NCI-H2196 (cell line): ENCODE measurements at regions not wholly inside any gene's neighbourhood (a gene's known extent, or its start where the extent isn't known, plus 50 kb on each side); places are given as distances from the start of the nearest gene placed in this dataset.

Experiments
- DNase-seq: peaks from one replicate; lab custom pipeline; 2025; ENCODE audit not compliant: unreplicated experiment; lab: John Stamatoyannopoulos, UW

DNA sequence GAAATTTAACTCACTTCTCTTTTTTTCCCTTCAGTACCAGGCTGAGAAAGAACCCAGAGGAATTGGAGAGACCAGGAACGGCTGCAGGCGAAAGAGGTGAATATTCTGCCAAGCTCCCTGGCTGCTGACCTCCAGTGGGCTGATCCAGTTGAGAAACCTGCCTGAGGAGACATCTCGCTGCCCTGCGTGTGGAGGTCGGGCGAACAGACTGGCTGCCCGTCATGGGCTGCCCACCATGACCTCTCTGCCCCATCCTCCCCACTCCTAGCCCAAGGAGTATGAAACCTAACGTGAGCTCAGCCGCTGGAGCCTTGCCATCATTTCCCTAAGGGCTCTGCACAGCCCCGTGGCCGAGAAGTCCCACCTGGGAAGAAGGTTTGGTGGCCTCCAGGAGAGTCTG is 148.8 kb upstream of the SALL3 start:
- no peak for DNase-seq

DNA sequence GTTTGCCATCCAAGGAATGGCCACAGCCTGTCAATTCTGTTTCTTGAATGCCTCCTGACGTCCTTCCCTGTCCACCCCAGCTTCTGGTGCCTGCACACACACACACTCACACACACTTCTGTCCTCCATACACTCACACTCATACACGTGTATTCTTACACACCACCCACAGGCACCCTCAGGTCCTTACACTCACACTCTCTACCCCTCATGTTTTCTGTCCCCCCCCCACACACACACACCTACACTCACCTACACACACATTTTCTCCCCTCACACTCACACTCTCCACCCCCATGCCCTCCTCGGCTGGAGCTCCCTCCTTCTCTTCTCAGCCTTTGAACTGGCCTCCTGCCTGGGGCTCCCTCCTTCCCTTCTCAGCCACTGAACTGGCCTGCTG is 148.0 kb upstream of the SALL3 start:
- no peak for DNase-seq

DNA sequence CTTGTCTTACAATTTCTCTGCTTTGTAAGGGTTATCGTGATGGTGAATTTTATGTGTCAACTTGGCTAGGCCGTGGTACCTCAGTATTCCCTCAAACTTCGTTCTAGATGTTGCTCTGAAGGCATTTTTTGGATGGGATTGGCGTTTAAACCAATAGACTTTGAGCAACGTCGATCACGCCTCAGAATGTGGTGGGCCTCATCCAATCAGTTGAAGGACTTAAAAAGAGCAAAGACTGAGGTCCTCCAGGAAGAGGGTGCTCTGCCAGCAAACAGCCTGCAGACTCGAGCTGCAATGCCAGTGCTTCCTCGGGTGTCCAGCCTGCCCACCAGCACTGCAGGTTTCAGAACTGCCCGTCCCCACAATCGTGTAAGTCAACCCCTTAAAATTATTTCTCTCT is 145.8 kb upstream of the SALL3 start:
- DNase-seq, result no peak

DNA sequence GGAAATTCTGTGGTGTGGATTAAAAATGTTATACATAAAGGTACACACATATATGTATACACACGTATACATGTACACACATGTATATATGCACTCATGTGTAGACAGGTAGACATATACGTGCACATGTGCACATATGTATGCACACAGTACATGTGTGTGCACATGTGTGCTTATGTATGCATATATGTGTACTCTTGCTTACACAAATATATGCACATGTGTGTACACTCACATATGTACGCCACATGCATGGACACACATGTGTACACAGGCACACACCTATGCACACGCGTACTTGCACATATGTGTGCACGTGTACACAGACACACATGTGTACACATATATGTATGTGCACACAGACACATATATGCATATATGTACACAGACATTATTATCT is 142.8 kb upstream of the SALL3 start:
- DNase-seq, result no peak

DNA sequence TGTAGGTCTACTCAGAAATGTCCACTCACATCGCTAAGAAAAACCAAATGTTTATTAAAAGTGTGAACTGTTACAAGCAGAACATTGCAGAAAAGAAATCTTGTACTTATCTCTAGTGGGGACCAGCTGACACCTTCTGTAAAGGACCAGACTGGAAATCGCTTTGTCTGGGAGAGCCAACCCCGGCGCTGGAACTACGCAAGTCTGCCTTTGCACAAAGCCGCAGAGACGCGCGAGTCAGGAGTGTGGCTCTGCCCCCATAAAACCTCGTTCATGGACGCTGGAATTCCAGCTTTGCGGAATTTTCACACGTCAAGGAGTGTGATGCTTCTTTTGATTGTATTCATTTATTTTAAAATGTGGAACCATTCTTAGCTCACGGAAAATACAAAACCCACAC is 141.9 kb upstream of the SALL3 start:
- no peak for DNase-seq

DNA sequence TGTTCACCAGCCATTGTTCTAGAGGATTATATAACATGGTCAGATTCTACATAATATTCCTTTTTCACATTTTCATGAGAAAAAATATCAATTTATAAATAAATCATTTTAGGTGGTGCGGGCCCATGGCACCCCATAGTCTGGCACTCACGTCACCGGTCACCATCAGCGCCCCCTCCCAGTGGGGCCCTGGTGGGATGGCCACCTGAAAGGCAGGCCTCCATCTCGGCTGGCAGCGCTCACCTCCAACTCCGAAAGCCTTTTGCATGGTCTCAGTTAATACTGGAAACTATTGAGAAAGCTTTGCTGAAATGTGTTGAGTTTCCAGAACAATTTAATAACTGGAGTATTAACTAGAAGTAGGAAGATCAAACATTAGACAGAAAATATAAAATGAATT is 141.4 kb upstream of the SALL3 start:
- DNase-seq, result no peak

DNA sequence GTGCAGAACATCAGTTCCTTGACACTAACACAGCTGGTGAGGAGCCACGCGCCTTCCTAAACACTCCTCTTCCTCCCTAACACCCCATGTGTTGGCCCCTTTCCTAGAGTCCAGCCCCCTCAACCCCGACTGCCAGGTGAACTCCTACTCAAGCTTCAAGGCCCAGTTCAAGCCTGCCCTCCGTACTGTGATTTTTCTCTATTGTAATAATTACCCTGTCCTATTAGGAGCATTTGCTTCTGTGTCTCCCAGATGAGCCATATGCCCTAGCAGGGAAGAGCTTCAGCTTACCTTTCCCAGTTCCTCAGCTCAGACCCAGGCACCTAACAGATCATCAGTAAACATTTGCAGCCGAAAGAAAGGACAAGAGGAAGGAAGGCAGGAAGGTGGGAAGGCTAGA is 130.6 kb upstream of the SALL3 start:
- no peak for DNase-seq

DNA sequence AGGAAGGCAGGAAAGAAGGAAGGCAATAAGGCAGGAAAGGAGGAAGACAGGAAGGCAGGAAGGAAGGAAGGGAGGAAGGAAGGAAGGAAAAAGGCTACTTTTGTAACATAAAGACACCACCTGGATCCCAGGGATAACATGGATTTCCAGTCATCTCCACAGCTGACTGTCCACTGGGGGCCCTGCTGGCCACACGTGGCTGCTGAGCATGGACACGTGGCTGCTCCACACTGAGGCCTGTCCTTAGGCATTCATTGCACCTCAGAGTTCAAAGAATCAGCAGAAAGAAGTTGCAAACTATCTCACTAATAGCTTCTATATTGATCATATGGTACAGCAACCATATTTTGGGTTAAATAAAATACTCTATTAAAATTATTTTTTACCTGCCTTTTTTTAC is 130.2 kb upstream of the SALL3 start:
- DNase-seq, result no peak

DNA sequence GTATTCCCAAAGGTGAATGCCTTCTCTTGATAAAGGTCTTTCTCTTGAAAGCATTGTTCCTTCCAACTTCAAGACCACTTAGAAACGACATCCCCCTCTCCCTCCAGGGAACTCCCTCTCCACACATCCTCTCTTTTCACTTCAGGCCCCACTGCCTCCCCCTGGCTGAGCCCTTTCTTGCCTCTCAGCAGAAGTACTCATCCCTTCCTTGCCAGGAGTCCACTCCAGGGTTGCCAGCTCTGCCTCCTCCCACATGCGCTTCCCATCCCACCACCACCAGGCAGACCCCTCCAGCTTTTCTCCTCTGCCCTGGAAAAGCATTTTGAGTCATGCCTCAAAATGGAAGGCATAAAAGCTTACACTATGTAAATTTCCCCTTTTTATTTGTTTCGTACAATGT is 126.3 kb upstream of the SALL3 start:
- DNase-seq, result no peak

DNA sequence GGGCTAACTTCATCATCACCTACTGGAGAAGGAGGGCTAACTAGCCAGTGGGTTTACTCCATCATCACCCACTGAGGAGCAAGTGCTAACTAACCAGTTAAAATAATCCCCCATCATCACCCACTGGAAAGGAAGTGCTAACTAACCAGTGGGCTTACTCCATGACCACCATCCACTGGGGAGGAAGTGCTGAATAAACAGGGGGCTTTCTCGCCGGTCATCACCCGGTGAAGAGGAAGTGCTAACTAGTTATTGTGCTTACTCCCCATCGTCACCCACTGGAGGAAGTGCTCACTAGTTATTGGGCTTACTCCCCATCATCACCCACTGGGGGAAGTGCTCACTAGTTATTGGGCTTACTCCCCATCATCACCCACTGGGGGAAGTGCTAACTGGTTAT is 124.4 kb upstream of the SALL3 start:
- DNase-seq, result no peak

DNA sequence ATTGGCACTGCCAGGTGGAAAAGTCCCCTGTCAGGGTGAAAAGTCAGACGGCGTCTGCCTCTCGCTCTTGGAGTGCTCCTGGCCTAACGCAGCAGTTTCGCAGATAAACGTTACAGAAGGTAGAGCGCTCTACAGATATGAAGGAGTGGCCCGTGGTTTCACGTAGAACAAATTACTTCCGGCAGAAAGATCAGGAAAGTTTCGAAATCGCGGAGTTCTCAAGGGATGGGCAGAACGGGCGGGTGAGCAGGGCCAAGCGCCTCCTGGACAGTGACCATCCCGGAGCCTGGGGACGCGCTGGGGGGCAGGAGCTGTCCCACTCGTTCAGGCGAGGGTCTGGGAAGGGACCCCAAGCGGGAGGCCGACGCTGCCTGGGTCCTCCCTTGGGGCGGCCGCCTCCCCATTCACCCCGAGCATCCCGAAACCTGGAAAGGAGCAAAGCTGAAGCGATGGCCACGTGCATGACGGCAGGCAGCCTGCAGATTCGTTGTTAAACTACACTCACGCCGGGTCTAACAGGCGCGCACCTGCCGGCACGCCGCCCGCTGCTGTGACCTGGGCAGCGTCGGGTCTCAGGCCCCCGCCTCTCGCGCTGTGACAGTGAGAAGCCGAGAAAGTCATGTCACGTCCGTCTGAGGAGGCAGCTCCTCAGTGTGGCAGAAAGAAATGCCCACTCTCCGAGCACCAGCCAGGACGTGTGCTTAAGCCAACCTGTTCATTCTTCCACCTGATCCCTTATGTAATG is 122.9 kb upstream of the SALL3 start:
- no peak for DNase-seq

DNA sequence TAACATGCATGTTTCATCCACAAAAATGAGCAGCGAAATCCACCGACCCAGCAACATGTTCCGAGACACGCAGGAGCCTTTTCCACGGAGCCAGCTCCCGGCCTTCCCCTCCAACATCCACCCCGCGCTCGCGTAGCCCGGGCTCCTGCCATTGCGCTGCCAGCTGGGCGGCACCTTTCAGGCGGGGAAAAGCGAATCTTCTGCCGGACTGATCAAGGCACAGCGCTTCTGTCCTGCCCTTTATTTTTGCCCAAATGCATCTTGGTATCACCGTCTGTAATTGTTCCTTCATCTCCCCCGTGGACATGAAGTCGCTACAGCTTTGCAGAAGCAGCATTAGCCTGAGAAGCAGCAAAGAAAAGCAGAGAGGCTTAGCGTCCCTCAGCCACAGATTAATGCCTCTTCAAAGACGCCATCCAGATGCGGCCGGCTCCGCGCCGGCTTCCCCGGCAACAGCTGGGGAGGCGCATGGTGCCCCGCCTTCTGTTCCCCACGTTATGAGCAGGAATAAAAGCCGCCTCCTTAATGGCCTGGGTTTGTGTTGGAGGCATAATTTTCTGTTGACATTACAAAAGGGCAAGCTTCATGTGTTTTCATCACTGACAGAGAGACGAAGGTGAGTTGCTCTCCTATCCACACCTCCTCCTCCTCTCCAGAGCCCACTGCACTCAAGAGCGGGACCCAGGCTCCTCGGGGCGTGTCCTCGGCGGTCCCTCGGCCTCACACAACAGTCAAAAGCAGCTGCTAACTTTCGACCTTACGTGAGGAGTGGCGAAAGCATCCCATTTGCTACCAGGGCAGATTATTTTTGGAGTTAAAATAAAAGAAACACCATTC is 122.1 kb upstream of the SALL3 start:
- DNase-seq, result no peak

DNA sequence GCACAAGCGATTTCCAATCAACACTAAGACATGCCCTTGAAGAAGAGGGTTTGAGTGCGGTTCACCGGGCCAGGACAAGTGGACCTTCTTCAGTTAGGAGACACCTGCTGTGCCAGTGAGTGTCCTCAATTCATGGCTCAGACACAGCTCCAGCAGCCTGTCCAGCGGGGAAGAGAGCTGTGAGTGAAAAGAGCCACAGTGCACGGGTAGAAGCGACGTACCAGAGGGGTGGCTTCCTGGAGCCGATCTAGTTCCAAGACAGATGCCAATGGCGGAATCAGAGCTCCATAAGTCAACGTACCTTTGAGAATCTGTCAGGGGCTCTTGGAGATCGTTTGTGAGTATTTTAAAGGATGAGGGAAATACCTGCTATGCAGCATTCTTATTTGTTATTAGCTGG is 119.9 kb upstream of the SALL3 start:
- DNase-seq, result no peak

DNA sequence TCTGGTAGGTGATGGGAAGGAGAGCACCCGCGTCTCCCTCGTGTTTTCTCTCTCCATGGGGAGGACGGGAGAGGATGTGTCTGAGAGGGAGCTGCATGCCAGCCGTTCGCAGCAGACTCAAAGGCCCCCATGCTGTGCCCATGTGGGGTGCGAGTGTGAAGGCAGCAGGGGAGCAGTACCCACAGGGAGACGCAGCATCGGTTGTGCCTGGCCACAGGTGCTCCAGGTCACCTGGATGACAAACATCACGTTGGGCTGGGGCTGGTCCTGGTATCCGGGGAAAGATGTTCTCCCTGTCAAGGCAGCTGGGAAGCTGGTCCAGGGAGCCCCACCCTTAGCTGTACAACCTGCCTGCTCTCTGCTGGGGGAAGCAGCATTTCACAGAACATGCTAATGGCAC is 119.5 kb upstream of the SALL3 start:
- no peak for DNase-seq

DNA sequence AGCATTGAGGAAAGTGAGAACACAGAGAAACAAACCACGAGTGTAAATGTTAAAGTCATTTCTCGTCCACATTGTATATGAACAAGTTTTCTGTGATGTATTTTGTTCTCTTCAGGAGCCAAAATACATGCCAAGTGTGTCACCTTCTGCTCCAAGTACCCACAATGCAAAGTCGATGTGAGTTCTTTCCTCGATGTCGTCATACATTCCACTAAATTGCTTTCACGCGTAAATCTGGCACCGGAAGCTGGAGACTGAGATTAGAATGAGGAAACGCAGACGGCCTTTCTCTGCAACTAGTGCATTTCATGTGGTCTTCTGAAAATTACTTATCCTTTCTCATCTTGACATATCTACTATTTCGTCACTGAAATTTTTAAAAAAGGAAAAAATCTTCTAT is 118.5 kb upstream of the SALL3 start:
- DNase-seq, result no peak

DNA sequence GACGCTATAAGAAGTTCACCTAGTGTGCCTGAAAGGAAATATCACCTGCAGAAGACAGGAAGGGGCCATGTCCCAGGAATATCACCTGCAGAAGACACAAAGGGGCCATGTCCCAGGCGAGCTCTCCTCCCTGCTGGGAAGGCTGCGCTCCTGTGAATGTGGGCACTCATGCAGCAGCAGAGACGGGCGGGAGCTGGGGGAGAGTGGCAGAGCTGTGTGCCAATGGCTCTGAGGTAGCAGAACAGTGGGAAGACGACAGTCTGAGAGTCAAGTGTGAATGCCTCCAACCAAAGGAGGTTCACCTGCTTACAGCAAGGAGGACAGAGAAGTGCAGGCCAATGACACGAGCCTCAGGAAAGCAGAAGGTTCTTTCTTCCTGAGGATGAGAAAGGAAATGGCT is 117.9 kb upstream of the SALL3 start:
- DNase-seq, result no peak

DNA sequence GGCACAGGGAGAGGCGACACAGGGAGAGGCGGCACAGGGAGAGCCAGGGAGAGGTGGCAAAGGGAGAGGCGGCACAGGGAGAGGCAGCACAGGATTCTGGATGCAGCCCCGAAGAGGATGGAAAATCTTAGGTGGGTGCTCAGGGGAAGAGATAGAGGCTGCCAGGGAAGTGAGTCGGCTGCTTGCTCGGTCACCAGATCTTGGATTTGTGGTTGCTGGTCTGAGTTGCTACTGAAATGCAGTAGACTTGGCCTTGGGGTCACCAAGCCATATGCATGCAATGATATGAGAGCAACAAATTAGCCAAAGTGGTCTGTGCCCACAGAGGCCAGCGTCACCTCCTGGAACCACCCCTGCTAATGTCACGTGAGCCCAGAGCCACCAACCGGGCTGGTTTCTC is 117.2 kb upstream of the SALL3 start:
- no peak for DNase-seq

DNA sequence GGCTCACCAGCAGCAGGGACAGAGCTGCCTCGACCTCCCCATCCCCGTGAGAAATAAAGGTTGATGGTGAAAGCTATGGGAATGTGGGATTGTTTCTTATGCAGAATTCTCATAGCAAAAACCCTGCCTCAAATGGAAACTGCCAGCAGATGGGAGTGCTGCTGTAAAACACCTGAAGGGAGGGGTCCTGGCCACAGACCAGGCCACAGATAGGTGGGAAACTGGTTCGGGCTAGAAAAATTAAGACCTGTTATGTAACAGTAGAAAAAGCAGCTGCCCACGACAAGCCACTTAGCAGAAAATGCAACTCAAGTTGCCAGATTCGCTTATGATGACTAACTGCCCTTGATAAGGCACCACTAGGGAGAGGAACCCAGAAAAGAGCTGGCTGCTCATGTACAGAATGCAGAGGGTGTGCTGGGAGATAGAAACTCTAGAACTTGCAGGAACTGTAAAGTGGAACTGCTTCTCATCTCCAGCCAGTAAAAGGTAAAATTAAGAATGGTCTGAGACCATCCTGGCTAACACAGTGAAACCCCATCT is 114.5 kb upstream of the SALL3 start:
- no peak for DNase-seq

DNA sequence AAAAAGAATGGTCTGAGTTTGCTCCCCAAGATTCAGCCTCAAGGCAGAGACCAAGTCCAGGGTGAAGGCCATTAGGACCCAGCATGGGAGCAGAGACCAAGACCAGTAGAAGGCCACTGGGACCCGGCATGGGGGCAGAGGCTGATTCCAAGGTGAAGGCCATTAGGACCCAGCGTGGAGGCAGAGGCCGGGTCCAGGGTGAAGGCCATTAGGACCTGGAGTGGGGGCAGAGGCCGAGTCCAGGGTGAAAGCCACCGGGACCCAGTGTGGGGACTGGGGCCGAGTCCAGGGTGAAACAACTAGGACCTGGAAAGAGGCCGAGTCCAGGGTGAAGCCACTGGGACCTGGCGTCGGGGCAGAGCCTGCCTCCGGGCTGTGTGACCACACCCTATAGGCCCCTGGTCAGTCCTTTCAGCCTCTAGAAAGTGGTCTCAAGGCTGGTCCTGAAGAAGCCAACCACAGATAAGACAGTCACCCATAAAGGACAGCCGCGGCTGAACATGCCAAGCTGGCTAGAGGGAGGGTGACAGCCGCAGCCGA is 113.8 kb upstream of the SALL3 start:
- no peak for DNase-seq

DNA sequence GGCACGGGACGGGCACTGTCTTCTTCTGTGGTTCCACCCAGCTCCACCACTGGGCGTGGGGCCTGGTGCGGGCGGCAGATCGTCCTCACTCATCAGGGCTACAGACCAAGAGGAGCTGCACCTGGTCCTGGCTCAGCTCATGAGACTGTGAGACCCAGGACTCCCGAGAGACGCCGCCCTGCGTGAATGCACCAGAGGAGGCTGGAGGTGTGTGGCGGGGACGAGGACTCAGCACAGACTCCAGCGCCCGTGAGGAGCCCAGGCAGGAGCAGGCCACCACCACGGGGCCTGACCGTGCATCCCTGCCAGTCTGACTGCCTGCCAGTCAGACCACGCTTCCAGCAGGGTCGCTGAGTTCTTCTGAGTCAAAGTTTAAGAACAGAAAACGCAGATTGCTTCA is 112.5 kb upstream of the SALL3 start:
- no peak for DNase-seq

DNA sequence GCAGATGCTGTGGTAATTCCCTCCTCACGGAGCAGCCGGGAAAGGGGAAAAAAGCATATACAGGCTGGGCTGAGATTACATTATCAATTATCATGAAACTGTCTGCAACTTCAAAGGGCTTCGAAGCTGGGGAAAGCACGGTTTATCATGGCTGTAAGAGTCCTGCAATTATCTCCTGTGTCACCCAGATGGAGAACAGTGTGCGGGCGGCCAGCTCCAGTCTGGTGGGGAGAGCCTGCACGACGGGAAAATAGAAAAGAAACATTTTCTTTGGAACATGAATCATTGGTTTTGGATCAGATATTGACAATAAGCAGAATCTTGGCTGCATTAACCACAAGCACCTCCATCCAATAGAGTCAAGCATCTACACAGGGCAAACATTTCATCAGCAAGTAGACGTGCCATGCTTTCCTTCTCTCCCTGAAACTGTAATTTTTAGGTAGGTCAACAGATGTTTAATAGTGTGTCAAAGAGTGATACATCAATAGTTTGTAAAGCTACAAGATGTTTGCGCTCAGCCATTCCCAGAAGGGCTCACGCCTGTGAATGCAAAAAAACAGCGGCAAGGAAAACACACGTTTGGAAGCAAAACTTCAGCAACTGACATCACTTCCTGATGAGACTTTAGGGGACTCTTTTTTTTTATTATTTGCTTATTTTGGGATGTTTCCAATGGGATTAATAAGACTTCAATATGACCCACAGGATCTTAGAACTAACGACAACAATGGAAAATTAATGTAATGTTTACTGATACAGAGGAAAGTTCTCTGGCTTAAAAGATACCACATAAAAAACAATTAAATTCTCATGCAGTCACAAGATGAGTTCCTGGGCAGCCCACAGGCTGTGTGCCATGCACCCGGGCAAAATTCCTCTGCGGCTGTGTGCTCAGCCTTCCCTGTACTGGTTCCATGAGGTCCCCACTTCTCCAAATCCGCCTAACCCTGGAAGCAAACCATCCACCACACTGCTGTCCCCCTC is 111.0 kb upstream of the SALL3 start:
- no peak for DNase-seq
